B cell (primary cell): ENCODE measurements at regions not wholly inside any gene's neighbourhood (a gene's known extent, or its start where the extent isn't known, plus 50 kb on each side); places are given as distances from the start of the nearest gene placed in this dataset.

Experiments
- ATAC-seq: fragments of 200-7000 bp; cut with Tn5 transposase; one replicate; pipeline ENCODE4 v1.10.0; 2021; ENCODE audit warnings: low read depth, mild to moderate bottlenecking, moderate number of reproducible peaks, moderate library complexity
- CTCF ChIA-PET: fragments of 350-600 bp; sonication (Branson Sonifier 250); formaldehyde crosslinking; loops from one replicate; lab custom pipeline; 2021; ENCODE audit warnings: antibody characterized with exemption, inconsistent platforms; lab: Charles Lee
- POLR2A ChIA-PET: fragments of 350-600 bp; sonication (Branson Sonifier 250); formaldehyde crosslinking; loops from one replicate; lab custom pipeline; 2021; ENCODE audit warnings: antibody characterized with exemption; lab: Charles Lee
- DNase-seq: peaks from one replicate; pipeline ENCODE4 v3.0.0; 2013
- H2AFZ ChIP-seq: 2 replicates; pipeline ENCODE4 v1.6.1; 2012; ENCODE audit warnings: mild to moderate bottlenecking, low read depth, low read length; ENCODE audit not compliant: insufficient read depth, poor library complexity, severe bottlenecking
- H3K27ac ChIP-seq, 2 donors: 1 replicate in 1 of 2; 2 replicates in 1 of 2; pipeline ENCODE4 v1.5.1; 2012 to 2013; ENCODE audit warnings: low read length in 2 of 2, mild to moderate bottlenecking in 2 of 2, moderate library complexity in 1 of 2
- H3K27me3 ChIP-seq, 4 experiments: fragments of 200-600 bp in 1 of 4; sonication (generic) in 1 of 4; replicated peaks in 1 of 4; 1 replicate in 2 of 4; 2 replicates in 2 of 4; pipeline versions ENCODE4 v1.6.1 to v1.7.0; 2013 to 2016; ENCODE audit warnings: low read length in 3 of 4, mild to moderate bottlenecking in 2 of 4, mixed read lengths in 1 of 4, moderate library complexity in 1 of 4; ENCODE audit not compliant: insufficient read depth in 4 of 4, control insufficient read depth in 3 of 4; ENCODE audit errors: control extremely low read depth in 1 of 4
- H3K36me3 ChIP-seq, 2 experiments: replicated peaks in 1 of 2; 1 replicate in 1 of 2; 2 replicates in 1 of 2; pipeline versions ENCODE4 v1.6.1 to v1.7.1; 2013; ENCODE audit warnings: low read length in 1 of 2; ENCODE audit not compliant: insufficient read depth in 2 of 2, control insufficient read depth in 1 of 2; ENCODE audit errors: control extremely low read depth in 1 of 2, extremely low read depth in 1 of 2
- H3K4me1 ChIP-seq, 2 donors: fragments of 200-600 bp in 1 of 2; sonication (generic) in 1 of 2; 1 replicate in 1 of 2; 2 replicates in 1 of 2; pipeline versions ENCODE4 v1.5.1 to v1.6.1; 2013 to 2017; ENCODE audit warnings: low read length in 2 of 2; ENCODE audit not compliant: control insufficient read depth in 2 of 2, insufficient read depth in 2 of 2
- H3K4me2 ChIP-seq: replicated peaks from 2 replicates; pipeline ENCODE3; 2012; ENCODE audit warnings: mild to moderate bottlenecking, low read depth, low read length; ENCODE audit not compliant: poor library complexity, severe bottlenecking
- H3K4me3 ChIP-seq, 5 experiments: fragments of 200-600 bp in 1 of 5; sonication (generic) in 1 of 5; 1 replicate in 3 of 5; 2 replicates in 2 of 5; pipeline versions ENCODE4 v1.5.1 to v1.7.0; 2011 to 2016; ENCODE audit warnings: low read length in 4 of 5, mild to moderate bottlenecking in 4 of 5, low read depth in 2 of 5, control low read depth in 1 of 5, moderate library complexity in 1 of 5; ENCODE audit not compliant: insufficient read depth in 1 of 5; ENCODE audit errors: control extremely low read depth in 1 of 5, extremely low read depth in 1 of 5
- H3K79me2 ChIP-seq: fragments of 200-600 bp; sonication (generic); one replicate; pipeline ENCODE4 v1.6.0; 2016; ENCODE audit warnings: low read length; ENCODE audit not compliant: control insufficient read depth, insufficient read depth
- H3K9ac ChIP-seq: fragments of 200-600 bp; sonication (generic); 2 replicates; pipeline ENCODE4 v1.6.1; 2017; ENCODE audit warnings: mild to moderate bottlenecking, low read length, moderate library complexity
- H3K9me3 ChIP-seq, 3 donors: one replicate each; pipeline versions ENCODE4 v1.6.1 to v1.7.1; 2013; ENCODE audit warnings: low read length in 2 of 3; ENCODE audit not compliant: control insufficient read depth in 2 of 3, insufficient read depth in 1 of 3; ENCODE audit errors: control extremely low read depth in 1 of 3
- H4K20me1 ChIP-seq: 2 replicates; pipeline ENCODE4 v1.6.0; 2012; ENCODE audit warnings: mild to moderate bottlenecking, low read length; ENCODE audit not compliant: insufficient read depth, control insufficient read depth, poor library complexity, severe bottlenecking
- H3K27ac Mint-ChIP-seq: one replicate; pipeline ENCODE4 v1.8.0; 2021; ENCODE audit warnings: mixed read lengths
- H3K27me3 Mint-ChIP-seq: one replicate; pipeline ENCODE4 v1.8.0; 2021; ENCODE audit warnings: mixed read lengths
- H3K4me1 Mint-ChIP-seq: one replicate; pipeline ENCODE4 v1.8.0; 2021; ENCODE audit warnings: mixed read lengths
- H3K4me3 Mint-ChIP-seq: one replicate; pipeline ENCODE4 v1.8.0; 2021; ENCODE audit warnings: mixed read lengths
- H3K9me3 Mint-ChIP-seq: one replicate; pipeline ENCODE4 v1.8.0; 2022; ENCODE audit warnings: mixed read lengths; ENCODE audit not compliant: insufficient read depth
- CTCF ChIP-seq: fragments of 200-600 bp; IDR thresholded peaks from one replicate; pipeline ENCODE4 v1.8.0; 2022; ENCODE audit warnings: antibody characterized with exemption, mild to moderate bottlenecking
- EZH2 ChIP-seq: IDR thresholded peaks from 2 replicates; pipeline ENCODE4 v1.6.1; 2012; ENCODE audit warnings: borderline replicate concordance, low read depth, mild to moderate bottlenecking, moderate library complexity, low read length; ENCODE audit not compliant: insufficient read depth, poor library complexity, severe bottlenecking
- WGBS: methylation state at CpG from one replicate; pipeline ENCODE4 v1.1.5; 2013; ENCODE audit warnings: missing lambda C conversion rate; ENCODE audit not compliant: insufficient coverage; 5-methylcytosine and 5-hydroxymethylcytosine counted together
- intact Hi-C: fragments of 100-400 bp; cut with micrococcal nuclease; formaldehyde crosslinking; loops from one replicate; pipeline ENCODE4 v1.10.0; 2022

DNA sequence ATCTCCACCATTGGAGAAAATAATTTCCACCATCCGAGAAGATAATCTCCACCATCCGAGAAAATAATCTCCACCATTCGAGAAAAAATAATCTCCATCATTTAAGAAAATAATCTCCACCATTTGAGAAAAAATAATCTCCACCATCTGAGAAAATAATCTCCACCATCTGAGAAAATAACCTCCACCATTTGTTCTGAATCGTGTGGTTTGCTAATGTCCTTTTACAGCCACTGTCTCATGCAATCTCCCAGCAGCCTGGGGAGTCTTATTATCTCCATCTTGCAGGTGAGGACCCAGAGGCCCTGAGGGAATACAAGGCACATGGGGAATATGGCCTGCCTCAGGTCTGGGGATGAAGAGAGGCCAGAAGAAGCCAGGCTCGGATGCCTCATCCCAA, 54.1 kb upstream of the TCF20 start:
- TF ChIP-seq CTCF, result no peak
- no peak overlapping the region for H3K4me3 Mint-ChIP-seq
- Histone ChIP-seq H3K9ac (no peak overlapping the region), H3K27me3 (peaks cover 0 to 27% (median 7%) of the 10 kb centered on the region in 4 experiments), H2AFZ (no peak overlapping the region), H3K79me2 (no peaks in the 10 kb centered on the region), H3K27ac (no peak overlapping the region), H3K4me3 (no peak overlapping the region), H3K9me3 (no peaks in the 10 kb centered on the region), H3K36me3 (no peaks in the 10 kb centered on the region), H3K4me1 (peaks cover 9 to 13% of the 10 kb centered on the region in 2 donors), H3K4me2 (no peak overlapping the region), H4K20me1 (no peaks in the 10 kb centered on the region)
- H3K9me3 Mint-ChIP-seq, result no peaks in the 10 kb centered on the region
- WGBS, result 18% methylated on average over 1 of the region's 5 CpGs
- ATAC-seq (no peak), DNase-seq (no peak)
- H3K4me1 Mint-ChIP-seq, result peaks cover 15% of the 10 kb centered on the region
- CTCF ChIA-PET, result no interaction called here
- peaks cover 31% of the 10 kb centered on the region for H3K27me3 Mint-ChIP-seq
- intact Hi-C loops, result no loop called here
- POLR2A ChIA-PET, result no interaction called here
- H3K27ac Mint-ChIP-seq, result no peak overlapping the region

DNA sequence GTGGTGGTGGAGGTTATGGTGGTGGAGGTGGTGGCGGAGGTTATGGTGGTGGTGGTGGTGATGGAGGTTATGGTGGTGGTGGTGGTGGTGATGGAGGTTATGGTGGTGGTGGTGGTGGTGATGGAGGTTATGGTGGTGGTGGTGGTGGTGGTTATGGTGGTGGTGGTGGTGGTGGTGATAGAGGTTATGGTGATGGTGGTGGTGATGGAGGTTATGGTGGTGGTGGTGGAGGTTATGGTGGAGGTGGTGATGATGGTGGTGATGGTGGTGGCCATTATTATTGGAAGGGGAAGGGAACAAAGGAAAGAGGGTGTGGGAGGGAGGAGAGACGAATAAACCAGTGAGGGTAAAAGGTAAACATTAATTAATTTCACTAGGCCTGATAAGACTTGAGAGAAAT, 53.5 kb upstream of the TCF20 start:
- no peak overlapping the region for H3K4me3 Mint-ChIP-seq
- peaks cover 27% of the 10 kb centered on the region for H3K27me3 Mint-ChIP-seq
- intact Hi-C loops, result no loop called here
- Histone ChIP-seq H3K4me3 (no peak overlapping the region), H3K9ac (no peak overlapping the region), H3K4me2 (no peak overlapping the region), H3K9me3 (peaks cover 0 to 4% (median 0%) of the 10 kb centered on the region in 3 donors), H3K27ac (no peak overlapping the region), H4K20me1 (no peaks in the 10 kb centered on the region), H3K27me3 (peaks cover 0 to 27% (median 7%) of the 10 kb centered on the region in 4 experiments), H2AFZ (no peak overlapping the region), H3K36me3 (no peaks in the 10 kb centered on the region), H3K79me2 (no peaks in the 10 kb centered on the region), H3K4me1 (peaks cover 9 to 13% of the 10 kb centered on the region in 2 donors)
- no peak for DNase-seq
- ChIA-PET CTCF (no interaction called here), POLR2A (no interaction called here)
- no peak for ATAC-seq
- peaks cover 15% of the 10 kb centered on the region for H3K4me1 Mint-ChIP-seq
- H3K27ac Mint-ChIP-seq, result no peak overlapping the region
- no CpG with 5 or more reads among the region's 2 CpGs for WGBS
- H3K9me3 Mint-ChIP-seq, result no peaks in the 10 kb centered on the region
- no peak for TF ChIP-seq EZH2
- no peak for TF ChIP-seq CTCF
